Spleen (tissue), 7 donors: ENCODE measurements at regions not wholly inside any gene's neighbourhood (a gene's known extent, or its start where the extent isn't known, plus 50 kb on each side); places are given as distances from the start of the nearest gene placed in this dataset.

Source experiments
- POLR2A ChIP-seq, 3 donors: fragments of 450-650 bp; IDR thresholded peaks; one replicate each; pipeline ENCODE4 v1.5.1; 2017; ENCODE audit warnings: antibody characterized with exemption in 3 of 3, mild to moderate bottlenecking in 1 of 3
- POLR2AphosphoS5 ChIP-seq, 3 donors: sonication (generic); formaldehyde crosslinking; IDR thresholded peaks; one replicate each; pipeline ENCODE4 v1.5.1; 2017; ENCODE audit warnings: antibody characterized with exemption in 3 of 3
- TF ChIP-seq, protein P1 (sequence below), 11 experiments: fragments of 200-600 bp in 7 of 11; fragments of 450-650 bp in 4 of 11; sonication (generic) in 4 of 11; IDR thresholded peaks in 8 of 11; conservative IDR thresholded peaks in 3 of 11; 1 replicate in 7 of 11; 2 replicates in 4 of 11; pipeline versions ENCODE4 v1.4.0 to v1.8.0; 2016 to 2021; ENCODE audit warnings: antibody characterized with exemption in 11 of 11, inconsistent platforms in 4 of 11, mild to moderate bottlenecking in 1 of 11
- donor health status: DM: no; HTN: no; CAD: no; lungs with moderate emphysema.
- donor health status: DM: no; HTN: no; CAD: no.
- donor health status: DM: no; HTN: no; CAD: no.

DNA sequence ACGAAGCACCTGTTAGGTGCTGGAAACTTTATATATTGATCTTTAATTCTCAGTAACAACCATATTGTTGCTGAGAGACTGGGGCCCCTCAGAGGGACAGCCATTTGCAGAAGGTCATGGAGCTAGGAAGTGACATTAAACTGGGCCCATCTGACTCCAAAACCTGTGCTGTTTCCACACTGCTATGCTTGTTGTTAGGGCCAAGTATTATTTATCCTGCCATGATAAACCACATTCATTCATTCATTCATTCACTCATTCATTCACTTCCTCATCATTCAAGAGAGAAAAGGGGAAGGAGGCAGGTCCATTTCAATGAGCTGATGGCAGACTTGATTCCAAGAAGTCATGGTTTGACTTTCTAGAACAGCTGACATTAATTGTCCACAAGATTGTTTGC is 237.4 kb downstream of the STIM2 start:
- TF ChIP-seq POLR2A (IDR thresholded peaks at IDR 0.05) (no peak), POLR2AphosphoS5 (IDR thresholded peaks at IDR 0.05) (no peak)
- TF ChIP-seq, protein P1, sequence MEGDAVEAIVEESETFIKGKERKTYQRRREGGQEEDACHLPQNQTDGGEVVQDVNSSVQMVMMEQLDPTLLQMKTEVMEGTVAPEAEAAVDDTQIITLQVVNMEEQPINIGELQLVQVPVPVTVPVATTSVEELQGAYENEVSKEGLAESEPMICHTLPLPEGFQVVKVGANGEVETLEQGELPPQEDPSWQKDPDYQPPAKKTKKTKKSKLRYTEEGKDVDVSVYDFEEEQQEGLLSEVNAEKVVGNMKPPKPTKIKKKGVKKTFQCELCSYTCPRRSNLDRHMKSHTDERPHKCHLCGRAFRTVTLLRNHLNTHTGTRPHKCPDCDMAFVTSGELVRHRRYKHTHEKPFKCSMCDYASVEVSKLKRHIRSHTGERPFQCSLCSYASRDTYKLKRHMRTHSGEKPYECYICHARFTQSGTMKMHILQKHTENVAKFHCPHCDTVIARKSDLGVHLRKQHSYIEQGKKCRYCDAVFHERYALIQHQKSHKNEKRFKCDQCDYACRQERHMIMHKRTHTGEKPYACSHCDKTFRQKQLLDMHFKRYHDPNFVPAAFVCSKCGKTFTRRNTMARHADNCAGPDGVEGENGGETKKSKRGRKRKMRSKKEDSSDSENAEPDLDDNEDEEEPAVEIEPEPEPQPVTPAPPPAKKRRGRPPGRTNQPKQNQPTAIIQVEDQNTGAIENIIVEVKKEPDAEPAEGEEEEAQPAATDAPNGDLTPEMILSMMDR (IDR thresholded peaks at IDR 0.05 in 8 of 11, conservative IDR thresholded peaks at IDR 0.05 in 3 of 11) = no peak
